ENCODE measurements at regions not wholly inside any gene's neighbourhood (a gene's known extent, or its start where the extent isn't known, plus 50 kb on each side); places are given as distances from the start of the nearest gene placed in this dataset.

DNA sequence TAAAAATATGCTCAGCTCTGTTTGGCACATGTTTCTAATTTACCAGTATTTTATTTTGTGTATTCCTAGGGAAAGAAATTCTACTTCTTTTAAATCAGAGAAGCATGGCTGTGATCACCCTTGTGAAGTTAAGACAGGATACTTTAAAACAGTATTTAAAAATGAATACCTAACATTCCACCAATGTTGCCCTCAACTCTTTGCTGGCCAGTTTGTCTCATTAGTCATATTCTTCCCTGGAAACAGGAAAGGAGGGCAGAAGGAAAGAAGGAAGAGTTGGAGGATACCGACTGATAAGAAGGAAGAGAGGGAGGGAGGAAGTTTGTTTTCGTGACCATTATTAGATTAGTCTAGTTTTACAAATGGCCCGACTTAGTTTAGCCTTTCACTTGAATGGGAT is 137.4 kb downstream of the PLK2 start (continued):
- TF ChIP-seq, protein P1, sequence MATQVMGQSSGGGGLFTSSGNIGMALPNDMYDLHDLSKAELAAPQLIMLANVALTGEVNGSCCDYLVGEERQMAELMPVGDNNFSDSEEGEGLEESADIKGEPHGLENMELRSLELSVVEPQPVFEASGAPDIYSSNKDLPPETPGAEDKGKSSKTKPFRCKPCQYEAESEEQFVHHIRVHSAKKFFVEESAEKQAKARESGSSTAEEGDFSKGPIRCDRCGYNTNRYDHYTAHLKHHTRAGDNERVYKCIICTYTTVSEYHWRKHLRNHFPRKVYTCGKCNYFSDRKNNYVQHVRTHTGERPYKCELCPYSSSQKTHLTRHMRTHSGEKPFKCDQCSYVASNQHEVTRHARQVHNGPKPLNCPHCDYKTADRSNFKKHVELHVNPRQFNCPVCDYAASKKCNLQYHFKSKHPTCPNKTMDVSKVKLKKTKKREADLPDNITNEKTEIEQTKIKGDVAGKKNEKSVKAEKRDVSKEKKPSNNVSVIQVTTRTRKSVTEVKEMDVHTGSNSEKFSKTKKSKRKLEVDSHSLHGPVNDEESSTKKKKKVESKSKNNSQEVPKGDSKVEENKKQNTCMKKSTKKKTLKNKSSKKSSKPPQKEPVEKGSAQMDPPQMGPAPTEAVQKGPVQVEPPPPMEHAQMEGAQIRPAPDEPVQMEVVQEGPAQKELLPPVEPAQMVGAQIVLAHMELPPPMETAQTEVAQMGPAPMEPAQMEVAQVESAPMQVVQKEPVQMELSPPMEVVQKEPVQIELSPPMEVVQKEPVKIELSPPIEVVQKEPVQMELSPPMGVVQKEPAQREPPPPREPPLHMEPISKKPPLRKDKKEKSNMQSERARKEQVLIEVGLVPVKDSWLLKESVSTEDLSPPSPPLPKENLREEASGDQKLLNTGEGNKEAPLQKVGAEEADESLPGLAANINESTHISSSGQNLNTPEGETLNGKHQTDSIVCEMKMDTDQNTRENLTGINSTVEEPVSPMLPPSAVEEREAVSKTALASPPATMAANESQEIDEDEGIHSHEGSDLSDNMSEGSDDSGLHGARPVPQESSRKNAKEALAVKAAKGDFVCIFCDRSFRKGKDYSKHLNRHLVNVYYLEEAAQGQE (IDR thresholded peaks at IDR 0.05; ENCODE audit: low read depth, low read length): no peak
- TF ChIP-seq, protein P2, sequence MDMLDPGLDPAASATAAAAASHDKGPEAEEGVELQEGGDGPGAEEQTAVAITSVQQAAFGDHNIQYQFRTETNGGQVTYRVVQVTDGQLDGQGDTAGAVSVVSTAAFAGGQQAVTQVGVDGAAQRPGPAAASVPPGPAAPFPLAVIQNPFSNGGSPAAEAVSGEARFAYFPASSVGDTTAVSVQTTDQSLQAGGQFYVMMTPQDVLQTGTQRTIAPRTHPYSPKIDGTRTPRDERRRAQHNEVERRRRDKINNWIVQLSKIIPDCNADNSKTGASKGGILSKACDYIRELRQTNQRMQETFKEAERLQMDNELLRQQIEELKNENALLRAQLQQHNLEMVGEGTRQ (IDR thresholded peaks at IDR 0.05; ENCODE audit: borderline replicate concordance, low read depth, low read length): no peak
- TF ChIP-seq ELF1 (IDR thresholded peaks at IDR 0.05) (no peak), RAD21 (IDR thresholded peaks at IDR 0.05; ENCODE audit: low read length) (no peak), RCOR1 (IDR thresholded peaks at IDR 0.05; ENCODE audit: low read length) (no peak), EP300 (IDR thresholded peaks at IDR 0.05; ENCODE audit: borderline replicate concordance in 1 of 2, low read depth in 1 of 2, low read length in 1 of 2) (peak in 1 of 2 experiments; percentile 81; a peak in 2 of 4 replicates), SMC3 (IDR thresholded peaks at IDR 0.05; ENCODE audit: low read depth, low read length) (no peak), TEAD4 (IDR thresholded peaks at IDR 0.05; ENCODE audit: borderline replicate concordance, insufficient read depth) (peak; percentile 63; the same call in 1 of the 2 replicates), TCF12 (IDR thresholded peaks at IDR 0.05) (peak; percentile 80), JUND (IDR thresholded peaks at IDR 0.05) (peak; percentile 58), MEF2A (IDR thresholded peaks at IDR 0.05; ENCODE audit: borderline replicate concordance, low read depth) (no peak), YY1 (IDR thresholded peaks at IDR 0.05; ENCODE audit: low read depth) (no peak)
- TF ChIP-seq, protein P3, sequence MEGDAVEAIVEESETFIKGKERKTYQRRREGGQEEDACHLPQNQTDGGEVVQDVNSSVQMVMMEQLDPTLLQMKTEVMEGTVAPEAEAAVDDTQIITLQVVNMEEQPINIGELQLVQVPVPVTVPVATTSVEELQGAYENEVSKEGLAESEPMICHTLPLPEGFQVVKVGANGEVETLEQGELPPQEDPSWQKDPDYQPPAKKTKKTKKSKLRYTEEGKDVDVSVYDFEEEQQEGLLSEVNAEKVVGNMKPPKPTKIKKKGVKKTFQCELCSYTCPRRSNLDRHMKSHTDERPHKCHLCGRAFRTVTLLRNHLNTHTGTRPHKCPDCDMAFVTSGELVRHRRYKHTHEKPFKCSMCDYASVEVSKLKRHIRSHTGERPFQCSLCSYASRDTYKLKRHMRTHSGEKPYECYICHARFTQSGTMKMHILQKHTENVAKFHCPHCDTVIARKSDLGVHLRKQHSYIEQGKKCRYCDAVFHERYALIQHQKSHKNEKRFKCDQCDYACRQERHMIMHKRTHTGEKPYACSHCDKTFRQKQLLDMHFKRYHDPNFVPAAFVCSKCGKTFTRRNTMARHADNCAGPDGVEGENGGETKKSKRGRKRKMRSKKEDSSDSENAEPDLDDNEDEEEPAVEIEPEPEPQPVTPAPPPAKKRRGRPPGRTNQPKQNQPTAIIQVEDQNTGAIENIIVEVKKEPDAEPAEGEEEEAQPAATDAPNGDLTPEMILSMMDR (IDR thresholded peaks at IDR 0.05): no peak

DNA sequence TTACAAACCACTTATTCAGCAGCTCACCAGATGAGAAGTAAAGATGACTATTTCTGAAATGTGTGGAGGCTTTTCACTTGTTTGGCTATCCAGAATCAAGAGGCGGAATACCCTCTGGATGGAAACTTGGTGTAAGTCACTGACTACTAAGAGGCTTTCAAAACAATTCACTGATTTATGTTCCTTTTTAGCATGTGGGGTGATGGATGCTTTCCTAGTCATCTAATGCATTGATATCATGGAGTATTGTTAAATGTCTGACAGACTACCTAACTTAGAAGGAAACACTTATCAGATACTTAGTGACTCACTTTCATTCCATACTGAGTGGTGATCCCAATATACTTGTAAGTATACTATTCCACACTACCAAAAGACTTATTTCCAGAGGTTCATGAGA is 141.4 kb downstream of the PLK2 start:
- Histone ChIP-seq H3K9me2 (no peaks in the 10 kb centered on the region), H3K27me3 (ENCODE audit: insufficient read depth) (no peaks in the 10 kb centered on the region), H3F3A (replicated peaks; ENCODE audit: insufficient read depth) (peaks cover 19% of the 10 kb centered on the region), H2AFZ (ENCODE audit: low read depth) (no peak overlapping the region), H3K36me3 (replicated peaks in 1 of 2; ENCODE audit: control insufficient read depth in 1 of 2, insufficient read depth in 2 of 2, low read length in 1 of 2) (no peaks in the 10 kb centered on the region), H4K20me1 (ENCODE audit: insufficient read depth) (no peaks in the 10 kb centered on the region), H3K4me2 (peak overlapping the region; percentile 0; the same call in 1 of the 2 replicates), H3K4me1 (ENCODE audit: control insufficient read depth in 1 of 2, insufficient read depth in 2 of 2, low read depth in 1 of 2, low read length in 1 of 2) (no peaks in the 10 kb centered on the region; a peak in 1 of 4 replicates), H3K27ac (ENCODE audit: low read depth in 2 of 2, low read length in 1 of 2) (peak overlapping the region in 1 of 2 experiments; percentile 60; a peak in 3 of 4 replicates), H3K9ac (no peak overlapping the region), H3K9me3 (no peaks in the 10 kb centered on the region), H3K79me2 (ENCODE audit: insufficient read depth) (no peaks in the 10 kb centered on the region), H3K4me3 (ENCODE audit: low read depth in 2 of 2, low read length in 1 of 2) (no peak overlapping the region)
- ChIA-PET POLR2A (no interaction called here), CTCF (no interaction called here)
- DNase-seq: no peak
- 43% methylated on average over 1 of the region's 1 CpG for WGBS (ENCODE audit: low lambda C conversion rate)
- TF ChIP-seq, protein P2 (IDR thresholded peaks at IDR 0.05; ENCODE audit: borderline replicate concordance, low read depth, low read length): no peak
- TF ChIP-seq, protein P3 (IDR thresholded peaks at IDR 0.05): no peak
- peak; percentile 69 for TF ChIP-seq TEAD4 (IDR thresholded peaks at IDR 0.05; ENCODE audit: borderline replicate concordance, insufficient read depth)
- no peak for TF ChIP-seq YY1 (IDR thresholded peaks at IDR 0.05; ENCODE audit: low read depth)
- TF ChIP-seq, protein P4, sequence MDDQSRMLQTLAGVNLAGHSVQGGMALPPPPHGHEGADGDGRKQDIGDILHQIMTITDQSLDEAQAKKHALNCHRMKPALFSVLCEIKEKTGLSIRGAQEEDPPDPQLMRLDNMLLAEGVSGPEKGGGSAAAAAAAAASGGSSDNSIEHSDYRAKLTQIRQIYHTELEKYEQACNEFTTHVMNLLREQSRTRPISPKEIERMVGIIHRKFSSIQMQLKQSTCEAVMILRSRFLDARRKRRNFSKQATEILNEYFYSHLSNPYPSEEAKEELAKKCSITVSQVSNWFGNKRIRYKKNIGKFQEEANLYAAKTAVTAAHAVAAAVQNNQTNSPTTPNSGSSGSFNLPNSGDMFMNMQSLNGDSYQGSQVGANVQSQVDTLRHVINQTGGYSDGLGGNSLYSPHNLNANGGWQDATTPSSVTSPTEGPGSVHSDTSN (IDR thresholded peaks at IDR 0.05): peak; percentile 94
- TF ChIP-seq MXI1 (IDR thresholded peaks at IDR 0.05; ENCODE audit: low read depth, low read length): no peak
- peak; percentile 23 to 79; a peak in 3 of 4 replicates for TF ChIP-seq EP300 (IDR thresholded peaks at IDR 0.05; ENCODE audit: borderline replicate concordance in 1 of 2, low read depth in 1 of 2, low read length in 1 of 2)
- no peak for TF ChIP-seq GATA2 (CRISPR knock-in tag; IDR thresholded peaks at IDR 0.05)
- TF ChIP-seq NFIC (IDR thresholded peaks at IDR 0.05; ENCODE audit: borderline replicate concordance): 0 out of 2 replicates have a peak, but pooled peaks have one; percentile 10
- TF ChIP-seq CHD2 (IDR thresholded peaks at IDR 0.05; ENCODE audit: low read length, partially characterized antibody): no peak
